Naive thymus-derived CD4-positive, alpha-beta T cell (primary cell): ENCODE measurements at regions not wholly inside any gene's neighbourhood (a gene's known extent, or its start where the extent isn't known, plus 50 kb on each side); places are given as distances from the start of the nearest gene placed in this dataset.

Experiments
- ATAC-seq: fragments of 150-1000 bp; cut with Tn5 transposase; 2 replicates; pipeline ENCODE4 v1.10.0; 2021; ENCODE audit warnings: mild to moderate bottlenecking, moderate library complexity
- CTCF ChIA-PET: fragments of 350-600 bp; sonication (Branson Sonifier 250); formaldehyde crosslinking; loops from one replicate; lab custom pipeline; 2021; ENCODE audit warnings: antibody characterized with exemption; lab: Charles Lee
- POLR2A ChIA-PET: fragments of 350-600 bp; sonication (Branson Sonifier 250); formaldehyde crosslinking; loops from one replicate; lab custom pipeline; 2021; ENCODE audit warnings: antibody characterized with exemption, inconsistent platforms; lab: Charles Lee
- DNase-seq, 9 donors: peaks; one replicate each; pipeline versions ENCODE4 v3.0.0 to v3.0.0-alpha.2; 2020 to 2022; ENCODE audit warnings: mixed read lengths in 1 of 9
- H3K27ac ChIP-seq: one replicate; pipeline ENCODE4 v1.7.0; 2013; ENCODE audit warnings: mild to moderate bottlenecking, low read depth, low read length, moderate library complexity
- H3K27me3 ChIP-seq, 2 donors: one replicate each; pipeline ENCODE4 v1.7.0; 2013; ENCODE audit warnings: low read length in 2 of 2, mild to moderate bottlenecking in 2 of 2, moderate library complexity in 2 of 2; ENCODE audit not compliant: control insufficient read depth in 2 of 2, insufficient read depth in 2 of 2
- H3K36me3 ChIP-seq, 3 experiments: 1 replicate in 2 of 3; 2 replicates in 1 of 3; pipeline ENCODE4 v1.7.0; 2013; ENCODE audit warnings: low read length in 3 of 3, mild to moderate bottlenecking in 3 of 3, moderate library complexity in 1 of 3; ENCODE audit not compliant: insufficient read depth in 3 of 3, control insufficient read depth in 2 of 3
- H3K4me1 ChIP-seq, 2 donors: one replicate each; pipeline ENCODE4 v1.7.0; 2013; ENCODE audit warnings: low read length in 2 of 2, mild to moderate bottlenecking in 2 of 2, moderate library complexity in 1 of 2; ENCODE audit not compliant: control insufficient read depth in 2 of 2, insufficient read depth in 2 of 2
- H3K4me3 ChIP-seq: 2 replicates; pipeline ENCODE4 v1.7.0; 2013; ENCODE audit warnings: mild to moderate bottlenecking, low read length
- H3K9me3 ChIP-seq, 3 experiments: 1 replicate in 2 of 3; 2 replicates in 1 of 3; pipeline ENCODE4 v1.7.0; 2013; ENCODE audit warnings: low read length in 3 of 3; ENCODE audit not compliant: control insufficient read depth in 2 of 3
- H3K27ac Mint-ChIP-seq, 9 donors: one replicate each; pipeline ENCODE4 v1.8.0; 2020 to 2022; ENCODE audit warnings: mixed read lengths in 9 of 9, mild to moderate bottlenecking in 8 of 9, moderate library complexity in 5 of 9, inconsistent platforms in 2 of 9
- H3K27me3 Mint-ChIP-seq, 5 donors: one replicate each; pipeline ENCODE4 v1.8.0; 2021 to 2022; ENCODE audit warnings: mixed read lengths in 5 of 5, mild to moderate bottlenecking in 1 of 5
- H3K36me3 Mint-ChIP-seq, 5 donors: one replicate each; pipeline ENCODE4 v1.8.0; 2020 to 2022; ENCODE audit warnings: mixed read lengths in 5 of 5, mild to moderate bottlenecking in 3 of 5, inconsistent platforms in 1 of 5
- H3K4me1 Mint-ChIP-seq, 7 donors: one replicate each; pipeline ENCODE4 v1.8.0; 2020 to 2022; ENCODE audit warnings: mixed read lengths in 7 of 7, mild to moderate bottlenecking in 3 of 7, inconsistent platforms in 1 of 7
- H3K4me3 Mint-ChIP-seq, 10 donors: one replicate each; pipeline ENCODE4 v1.8.0; 2020 to 2022; ENCODE audit warnings: mild to moderate bottlenecking in 10 of 10, mixed read lengths in 10 of 10, moderate library complexity in 6 of 10, inconsistent platforms in 2 of 10
- H3K9me3 Mint-ChIP-seq, 11 donors: one replicate each; pipeline ENCODE4 v1.8.0; 2020 to 2022; ENCODE audit warnings: mixed read lengths in 11 of 11, mild to moderate bottlenecking in 4 of 11, inconsistent platforms in 1 of 11, moderate library complexity in 1 of 11
- intact Hi-C, 2 donors: fragments of 100-400 bp; cut with micrococcal nuclease; formaldehyde crosslinking; loops; one replicate each; pipeline ENCODE4 v1.15.1; 2023

DNA sequence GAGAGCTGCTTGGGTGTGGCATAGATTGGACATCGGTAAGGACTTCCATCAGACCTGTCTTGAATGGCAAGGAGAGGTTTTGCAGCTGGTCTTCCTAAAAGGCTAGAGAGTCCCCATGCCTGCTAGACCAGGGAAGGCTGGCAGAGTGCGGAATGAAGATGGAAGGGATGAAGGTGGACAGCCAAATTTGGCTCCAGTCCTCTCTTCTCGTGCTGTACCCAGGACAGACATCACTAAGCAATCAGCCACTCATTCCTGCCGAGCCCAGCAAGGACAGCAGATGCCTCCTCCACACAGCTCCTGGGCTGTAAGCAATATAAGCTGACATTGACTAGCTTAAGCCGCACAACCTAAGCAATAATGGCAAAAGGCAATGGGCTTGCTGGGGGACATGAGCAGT is 112.0 kb downstream of the OLFM1 start:
- no peaks in the 10 kb centered on the region for H3K36me3 ChIP-seq
- H3K4me3 Mint-ChIP-seq, result no peak overlapping the region
- H3K27ac Mint-ChIP-seq, result no peak overlapping the region
- no peak for DNase-seq
- no peak overlapping the region for H3K4me3 ChIP-seq
- peaks cover 0 to 4% (median 0%) of the 10 kb centered on the region in 11 donors for H3K9me3 Mint-ChIP-seq
- ChIA-PET POLR2A (no interaction called here), CTCF (no interaction called here)
- no peaks in the 10 kb centered on the region for H3K36me3 Mint-ChIP-seq
- H3K27me3 Mint-ChIP-seq, result peaks cover 0 to 34% (median 15%) of the 10 kb centered on the region in 5 donors
- H3K4me1 Mint-ChIP-seq, result peaks cover 0 to 2% (median 0%) of the 10 kb centered on the region in 7 donors
- no peaks in the 10 kb centered on the region for H3K4me1 ChIP-seq
- intact Hi-C loops, result no loop called here
- no peaks in the 10 kb centered on the region for H3K9me3 ChIP-seq
- no peak overlapping the region for H3K27ac ChIP-seq
- no peak for ATAC-seq
- no peaks in the 10 kb centered on the region for H3K27me3 ChIP-seq

DNA sequence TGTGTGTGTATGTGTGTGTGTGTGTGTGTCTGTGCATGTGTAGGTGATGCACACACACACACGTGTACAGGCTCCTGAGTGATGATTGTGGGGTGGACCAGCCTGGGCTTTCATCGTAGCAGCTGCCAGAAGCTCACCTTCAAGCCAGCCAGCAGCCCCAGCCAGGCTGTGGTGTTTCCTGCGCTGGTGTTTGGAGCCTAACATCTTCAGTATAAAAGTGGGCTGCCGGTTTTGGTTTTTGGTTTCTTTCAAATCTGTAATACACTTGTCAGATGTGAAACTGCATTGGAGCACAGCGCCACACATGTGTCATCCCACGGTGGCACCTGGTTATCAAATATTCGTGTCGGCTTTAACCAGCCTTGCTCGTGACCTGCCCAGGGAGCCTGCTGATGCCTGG is 114.2 kb downstream of the OLFM1 start:
- no peak for DNase-seq
- POLR2A ChIA-PET, result no interaction called here
- H3K36me3 ChIP-seq, result no peaks in the 10 kb centered on the region
- intact Hi-C loops, result no loop called here
- H3K9me3 ChIP-seq, result no peaks in the 10 kb centered on the region
- H3K27me3 ChIP-seq, result no peaks in the 10 kb centered on the region
- Mint-ChIP-seq H3K27me3 (peaks cover 0 to 32% (median 15%) of the 10 kb centered on the region in 5 donors), H3K27ac (no peak overlapping the region), H3K9me3 (peaks cover 0 to 4% (median 0%) of the 10 kb centered on the region in 11 donors), H3K4me1 (peaks cover 0 to under 1% (median 0%) of the 10 kb centered on the region in 7 donors), H3K4me3 (no peak overlapping the region), H3K36me3 (no peaks in the 10 kb centered on the region)
- no peak for ATAC-seq
- no peaks in the 10 kb centered on the region for H3K4me1 ChIP-seq
- CTCF ChIA-PET, result no interaction called here
- H3K4me3 ChIP-seq, result no peak overlapping the region
- no peak overlapping the region for H3K27ac ChIP-seq

DNA sequence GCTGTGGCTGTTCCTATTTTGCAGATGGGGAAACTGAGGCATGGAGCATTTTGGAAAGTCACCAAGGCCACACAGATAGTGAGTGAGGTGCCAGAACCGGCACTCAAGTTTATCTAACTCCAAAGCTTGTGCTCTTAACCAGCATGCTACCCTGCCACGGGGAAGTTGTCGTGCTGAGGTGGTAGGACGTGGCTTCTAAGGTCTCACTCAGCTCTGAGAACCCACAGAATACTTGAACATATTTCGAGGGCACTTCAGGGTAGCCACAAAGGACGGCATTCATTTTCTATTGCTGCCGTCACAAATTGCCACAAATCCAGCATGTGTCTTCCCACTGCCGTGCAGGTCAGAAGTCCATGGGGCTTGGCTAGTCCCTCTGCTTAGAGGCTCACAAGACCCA is 116.7 kb downstream of the OLFM1 start:
- DNase-seq, result no peak
- Mint-ChIP-seq H3K4me1 (no peaks in the 10 kb centered on the region), H3K9me3 (peaks cover 0 to 4% (median 0%) of the 10 kb centered on the region in 11 donors), H3K27ac (no peak overlapping the region), H3K36me3 (no peaks in the 10 kb centered on the region), H3K4me3 (no peak overlapping the region), H3K27me3 (peaks cover 0 to 25% (median 4%) of the 10 kb centered on the region in 5 donors)
- no peaks in the 10 kb centered on the region for H3K36me3 ChIP-seq
- POLR2A ChIA-PET, result no interaction called here
- CTCF ChIA-PET, result no interaction called here
- ATAC-seq, result no peak
- no peaks in the 10 kb centered on the region for H3K4me1 ChIP-seq
- no peak overlapping the region for H3K27ac ChIP-seq
- intact Hi-C loops, result no loop called here
- H3K27me3 ChIP-seq, result no peaks in the 10 kb centered on the region
- H3K9me3 ChIP-seq, result no peaks in the 10 kb centered on the region
- H3K4me3 ChIP-seq, result no peak overlapping the region

DNA sequence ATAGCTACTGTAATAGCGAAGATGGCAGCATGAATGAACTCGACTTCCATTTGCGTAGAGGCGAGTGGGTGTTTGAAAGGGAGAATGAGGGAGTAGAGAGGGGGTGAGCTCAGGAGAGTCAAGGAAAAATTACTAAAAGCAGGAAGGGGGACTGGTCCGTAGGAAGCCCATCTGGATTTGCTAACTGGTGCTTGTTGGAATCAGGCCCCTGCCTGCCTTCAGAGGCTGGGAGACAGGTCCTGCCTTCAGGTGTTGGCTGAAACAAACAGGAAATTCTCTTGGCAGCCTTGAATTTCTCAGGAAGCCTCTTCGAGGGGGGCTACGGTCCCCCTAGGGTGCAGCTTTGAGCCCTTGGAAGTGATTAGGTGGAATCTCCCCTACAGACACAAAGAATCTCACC is 121.7 kb downstream of the OLFM1 start:
- Histone ChIP-seq H3K4me3 (no peak overlapping the region), H3K9me3 (peaks cover 0 to 25% (median 0%) of the 10 kb centered on the region in 3 experiments), H3K27ac (no peak overlapping the region), H3K4me1 (no peaks in the 10 kb centered on the region), H3K36me3 (no peaks in the 10 kb centered on the region), H3K27me3 (no peaks in the 10 kb centered on the region)
- no peak for DNase-seq
- Mint-ChIP-seq H3K27me3 (peaks cover 0 to 13% (median 4%) of the 10 kb centered on the region in 5 donors), H3K9me3 (peaks cover 0 to 18% (median 5%) of the 10 kb centered on the region in 11 donors), H3K27ac (no peak overlapping the region), H3K36me3 (peaks cover 0 to 5% (median 0%) of the 10 kb centered on the region in 5 donors), H3K4me3 (no peak overlapping the region), H3K4me1 (no peaks in the 10 kb centered on the region)
- intact Hi-C loops, result no loop called here
- ATAC-seq, result no peak
- ChIA-PET CTCF (no interaction called here), POLR2A (no interaction called here)

DNA sequence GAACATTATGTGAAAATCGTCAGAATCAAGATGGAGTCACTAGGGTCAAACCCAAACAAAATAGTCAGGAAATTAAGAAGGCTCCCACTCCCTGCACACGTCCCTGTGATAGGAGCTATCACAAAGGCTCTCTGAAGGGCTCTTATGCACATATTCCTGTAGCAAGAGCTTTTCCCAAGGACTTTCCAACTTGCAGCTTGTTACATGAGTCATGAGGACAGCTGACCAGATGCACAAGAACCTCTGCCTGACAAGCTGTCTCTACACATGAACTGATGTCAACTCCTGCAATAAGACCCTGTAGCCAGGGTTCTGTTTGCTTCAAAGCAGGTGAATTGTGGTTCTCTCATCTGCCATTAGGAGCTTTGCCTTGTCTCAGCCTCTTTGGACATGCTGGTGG is 122.4 kb downstream of the OLFM1 start:
- CTCF ChIA-PET, result no interaction called here
- no peak overlapping the region for H3K4me3 Mint-ChIP-seq
- Histone ChIP-seq H3K4me3 (no peak overlapping the region), H3K36me3 (no peaks in the 10 kb centered on the region), H3K27me3 (no peaks in the 10 kb centered on the region), H3K27ac (no peak overlapping the region), H3K9me3 (peaks cover 0 to 25% (median 0%) of the 10 kb centered on the region in 3 experiments), H3K4me1 (no peaks in the 10 kb centered on the region)
- H3K4me1 Mint-ChIP-seq, result no peaks in the 10 kb centered on the region
- POLR2A ChIA-PET, result no interaction called here
- H3K36me3 Mint-ChIP-seq, result peaks cover 0 to 5% (median 0%) of the 10 kb centered on the region in 5 donors
- peaks cover 0 to 15% (median 4%) of the 10 kb centered on the region in 5 donors for H3K27me3 Mint-ChIP-seq
- peaks cover 0 to 18% (median 5%) of the 10 kb centered on the region in 11 donors for H3K9me3 Mint-ChIP-seq
- ATAC-seq (no peak), DNase-seq (no peak)
- no peak overlapping the region for H3K27ac Mint-ChIP-seq
- intact Hi-C loops, result no loop called here

DNA sequence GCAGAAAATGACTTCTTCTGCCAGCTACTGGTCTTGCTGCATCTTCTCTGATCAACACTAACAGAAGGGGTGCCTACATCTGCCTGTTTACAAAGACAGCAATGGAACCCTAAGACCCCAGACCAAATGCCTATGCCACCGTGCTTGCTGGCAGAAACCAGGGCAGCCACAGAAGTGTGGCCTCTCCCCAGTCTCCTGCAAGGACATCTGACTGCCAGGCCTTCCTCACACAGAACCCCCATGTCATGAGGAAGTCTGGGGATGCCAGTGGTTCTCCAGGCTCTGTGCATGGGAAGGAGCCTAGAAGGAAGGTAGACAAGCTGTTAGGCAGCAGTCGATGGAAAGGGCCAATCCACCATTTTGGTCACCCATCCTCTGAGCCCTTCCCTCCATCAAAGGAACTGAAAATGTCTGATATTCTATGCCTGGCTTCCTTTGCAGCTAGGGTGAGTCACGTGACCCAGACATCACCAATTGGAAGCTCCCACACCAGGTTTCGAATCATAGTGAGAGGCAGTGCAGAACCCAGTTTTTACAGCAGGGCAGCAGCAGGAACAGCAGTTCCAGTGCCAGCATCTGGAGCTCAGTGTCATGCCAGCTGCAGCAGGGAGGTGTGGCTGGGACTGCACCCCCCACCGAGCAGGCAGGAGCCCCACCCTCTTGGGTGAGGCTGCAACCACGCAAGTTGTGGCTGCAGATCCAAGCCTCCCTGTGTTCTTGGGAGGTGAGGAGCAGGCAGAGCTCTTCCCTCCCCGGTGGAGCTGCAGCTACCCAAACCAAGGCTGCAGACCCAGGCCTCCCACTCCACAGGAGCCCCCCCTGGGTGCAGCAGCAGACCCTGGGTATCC is 123.4 kb downstream of the OLFM1 start:
- H3K4me1 ChIP-seq, result no peaks in the 10 kb centered on the region
- H3K27ac Mint-ChIP-seq, result no peak overlapping the region
- H3K27me3 ChIP-seq, result no peaks in the 10 kb centered on the region
- peaks cover 0 to 25% (median 0%) of the 10 kb centered on the region in 3 experiments for H3K9me3 ChIP-seq
- intact Hi-C loops, result no loop called here
- no peaks in the 10 kb centered on the region for H3K36me3 ChIP-seq
- DNase-seq (no peak), ATAC-seq (no peak)
- H3K27me3 Mint-ChIP-seq, result peaks cover 0 to 22% (median 9%) of the 10 kb centered on the region in 5 donors
- peaks cover 0 to 18% (median 5%) of the 10 kb centered on the region in 11 donors for H3K9me3 Mint-ChIP-seq
- H3K4me1 Mint-ChIP-seq, result no peaks in the 10 kb centered on the region
- H3K36me3 Mint-ChIP-seq, result peaks cover 0 to 5% (median 0%) of the 10 kb centered on the region in 5 donors
- H3K4me3 ChIP-seq, result no peak overlapping the region
- H3K27ac ChIP-seq, result no peak overlapping the region
- H3K4me3 Mint-ChIP-seq, result no peak overlapping the region
- CTCF ChIA-PET, result no interaction called here
- POLR2A ChIA-PET, result no interaction called here

DNA sequence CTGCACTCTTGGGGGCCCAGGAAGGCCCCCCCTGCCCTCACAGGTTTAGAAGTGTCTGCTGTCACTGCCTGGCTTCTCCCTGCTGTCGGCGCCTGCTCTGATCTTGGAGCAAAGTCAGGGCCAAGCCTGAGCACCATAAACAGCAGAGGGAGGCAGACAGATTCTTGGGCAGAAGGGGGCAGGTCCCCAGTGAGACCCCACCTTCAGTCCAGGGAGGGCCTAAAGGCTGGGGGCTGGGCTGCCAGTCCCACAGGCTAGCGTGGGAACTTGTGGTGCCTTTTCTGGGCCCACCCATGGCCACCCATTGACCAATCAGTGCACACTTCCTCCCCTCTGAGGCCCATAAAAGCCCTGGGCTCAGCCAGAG is 124.0 kb downstream of the OLFM1 start:
- Mint-ChIP-seq H3K4me1 (no peaks in the 10 kb centered on the region), H3K4me3 (no peak overlapping the region), H3K36me3 (peaks cover 0 to 5% (median 0%) of the 10 kb centered on the region in 5 donors), H3K27ac (no peak overlapping the region), H3K9me3 (peaks cover 0 to 18% (median 5%) of the 10 kb centered on the region in 11 donors), H3K27me3 (peaks cover under 1 to 23% (median 9%) of the 10 kb centered on the region in 5 donors)
- Histone ChIP-seq H3K36me3 (no peaks in the 10 kb centered on the region), H3K27ac (no peak overlapping the region), H3K9me3 (peaks cover 0 to 25% (median 0%) of the 10 kb centered on the region in 3 experiments), H3K27me3 (no peaks in the 10 kb centered on the region), H3K4me3 (no peak overlapping the region), H3K4me1 (no peaks in the 10 kb centered on the region)
- ATAC-seq, result no peak
- CTCF ChIA-PET, result no interaction called here
- intact Hi-C loops, result no loop called here
- POLR2A ChIA-PET, result no interaction called here
- DNase-seq, result no peak
